HUES64 (cell line): ENCODE measurements at regions not wholly inside any gene's neighbourhood (a gene's known extent, or its start where the extent isn't known, plus 50 kb on each side); places are given as distances from the start of the nearest gene placed in this dataset.

ENCODE experiments used
- H3K27ac ChIP-seq: 2 replicates; pipeline ENCODE4 v1.7.0; 2013; ENCODE audit warnings: low read depth, low read length, inconsistent platforms
- H3K27me3 ChIP-seq: 2 replicates; pipeline ENCODE4 v1.6.1; 2013; ENCODE audit warnings: mild to moderate bottlenecking, low read length; ENCODE audit not compliant: insufficient read depth
- H3K36me3 ChIP-seq: 2 replicates; pipeline ENCODE4 v1.6.1; 2013; ENCODE audit warnings: mild to moderate bottlenecking, low read length; ENCODE audit not compliant: insufficient read depth
- H3K4me1 ChIP-seq: 2 replicates; pipeline ENCODE4 v1.6.1; 2013; ENCODE audit warnings: mild to moderate bottlenecking, low read length, moderate library complexity; ENCODE audit not compliant: insufficient read depth
- H3K4me3 ChIP-seq: 2 replicates; pipeline ENCODE4 v1.5.1; 2013; ENCODE audit warnings: mild to moderate bottlenecking, low read length, moderate library complexity
- H3K9ac ChIP-seq: 2 replicates; pipeline ENCODE4 v1.6.1; 2013; ENCODE audit warnings: mild to moderate bottlenecking, low read depth, low read length
- H3K9me3 ChIP-seq: 2 replicates; pipeline ENCODE4 v1.6.1; 2013; ENCODE audit warnings: low read depth, low read length; ENCODE audit not compliant: insufficient read depth
- WGBS: fragments of 150-250, 120-280 bp; methylation state at CpG from one replicate; pipeline ENCODE4 v1.1.7; 2013; ENCODE audit warnings: missing lambda C conversion rate; 5-methylcytosine and 5-hydroxymethylcytosine counted together

DNA sequence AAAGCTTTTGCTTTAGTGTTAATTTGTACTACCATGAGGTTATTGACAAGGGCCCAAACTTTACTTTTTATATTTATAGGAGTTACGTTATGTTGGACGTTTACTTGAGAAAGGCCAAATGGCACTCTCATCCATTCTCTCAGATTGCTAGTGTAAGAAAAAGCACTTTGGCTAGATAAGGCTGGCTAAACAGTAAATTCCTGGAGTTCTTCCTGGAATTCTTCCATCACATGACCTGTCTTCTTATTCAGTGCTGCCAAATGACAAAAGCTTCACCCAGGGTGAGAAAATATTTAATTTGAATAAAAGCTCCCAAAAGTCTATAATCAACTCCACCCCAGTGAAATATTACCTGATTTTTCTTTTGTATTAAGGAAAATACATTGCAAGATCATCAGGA lies 1568.9 kb upstream of the ACO1 start:
- 81% methylated on average over 2 of the region's 2 CpGs for WGBS
- Histone ChIP-seq H3K9me3 (no peaks in the 10 kb centered on the region), H3K4me3 (no peak overlapping the region), H3K36me3 (no peaks in the 10 kb centered on the region), H3K9ac (no peak overlapping the region), H3K4me1 (peaks cover 7% of the 10 kb centered on the region), H3K27ac (no peak overlapping the region), H3K27me3 (no peaks in the 10 kb centered on the region)

GRCh38 chr9:30845136-30845535 lies 1539.3 kb upstream of the ACO1 start:
- Histone ChIP-seq H3K4me3 (no peak overlapping the region), H3K27me3 (no peaks in the 10 kb centered on the region), H3K27ac (no peak overlapping the region), H3K9me3 (no peaks in the 10 kb centered on the region), H3K4me1 (no peaks in the 10 kb centered on the region), H3K9ac (no peak overlapping the region), H3K36me3 (no peaks in the 10 kb centered on the region)
- 83% methylated on average over 1 of the region's 1 CpG for WGBS

DNA sequence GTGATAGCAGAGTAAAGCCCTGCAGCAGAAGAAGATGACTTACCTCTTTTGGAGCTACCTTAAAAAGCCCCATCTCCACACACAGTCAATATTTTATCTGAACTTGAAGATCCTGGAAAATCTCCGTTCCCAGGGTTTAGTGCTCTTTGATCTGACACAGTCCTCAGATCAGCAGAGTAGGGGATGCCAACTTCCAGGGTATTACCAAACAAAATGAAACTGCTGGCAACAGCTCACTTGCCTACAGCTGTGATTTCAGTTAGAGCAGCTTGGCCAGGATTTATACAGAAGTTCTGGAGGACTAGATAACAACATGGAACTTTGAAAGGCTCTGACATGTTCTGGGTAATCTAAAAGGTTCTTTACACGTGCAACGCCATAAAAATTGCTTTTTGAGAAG lies 1537.8 kb upstream of the ACO1 start:
- Histone ChIP-seq H3K36me3 (no peaks in the 10 kb centered on the region), H3K9ac (no peak overlapping the region), H3K27ac (no peak overlapping the region), H3K9me3 (0 out of 2 replicates have a peak, but pooled peaks cover 8% of the 10 kb centered on the region), H3K4me1 (no peaks in the 10 kb centered on the region; the same call in 1 of the 2 replicates), H3K4me3 (no peak overlapping the region), H3K27me3 (no peaks in the 10 kb centered on the region)
- WGBS: 98% methylated on average over 3 of the region's 3 CpGs

- no peaks in the 10 kb centered on the region for H3K36me3 ChIP-seq
- no peak overlapping the region for H3K9ac ChIP-seq
- no peaks in the 10 kb centered on the region; the same call in 1 of the 2 replicates for H3K4me1 ChIP-seq
- H3K9me3 ChIP-seq: 0 out of 2 replicates have a peak, but pooled peaks cover 8% of the 10 kb centered on the region
- H3K4me3 ChIP-seq: no peak overlapping the region
- peak overlapping the region; percentile 58; the same call in 1 of the 2 replicates for H3K27ac ChIP-seq
- H3K27me3 ChIP-seq: no peaks in the 10 kb centered on the region
Observed at GRCh38 chr9:30851600-30851999, 1532.8 kb upstream of the ACO1 start.

GRCh38 chr9:30900706-30901105 lies 1483.7 kb upstream of the ACO1 start:
- no peak overlapping the region for H3K4me3 ChIP-seq
- no peak overlapping the region for H3K9ac ChIP-seq
- H3K4me1 ChIP-seq: no peaks in the 10 kb centered on the region
- H3K27ac ChIP-seq: no peak overlapping the region
- no CpG with 5 or more reads among the region's 1 CpG for WGBS
- H3K27me3 ChIP-seq: no peaks in the 10 kb centered on the region
- H3K9me3 ChIP-seq: no peaks in the 10 kb centered on the region
- no peaks in the 10 kb centered on the region for H3K36me3 ChIP-seq

- Histone ChIP-seq H3K27ac (no peak overlapping the region), H3K36me3 (no peaks in the 10 kb centered on the region), H3K4me3 (no peak overlapping the region), H3K4me1 (peaks cover 19% of the 10 kb centered on the region), H3K9ac (no peak overlapping the region), H3K27me3 (peaks cover 25% of the 10 kb centered on the region), H3K9me3 (no peaks in the 10 kb centered on the region)
- 5% methylated on average over 3 of the region's 3 CpGs for WGBS
Observed at GRCh38 chr9:30913331-30913730, 1471.1 kb upstream of the ACO1 start.

DNA sequence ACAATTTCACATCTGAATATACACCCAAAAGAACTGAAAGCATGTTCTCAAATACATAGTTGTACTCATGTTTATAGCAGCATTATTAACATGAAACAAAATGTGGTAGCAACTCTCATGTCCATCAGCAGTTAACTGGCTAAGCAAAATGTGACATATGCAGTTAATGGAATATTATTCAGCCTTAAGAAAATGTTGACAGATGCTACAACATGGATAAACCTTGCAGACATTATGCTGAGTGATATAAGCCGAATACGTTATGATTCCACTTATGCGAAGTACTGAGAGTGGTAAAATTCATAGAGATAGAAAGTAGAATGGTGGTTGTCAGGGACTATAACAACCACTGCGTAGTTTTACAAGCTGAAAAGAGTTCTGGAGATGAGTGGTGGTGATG lies 1469.0 kb upstream of the ACO1 start:
- Histone ChIP-seq H3K9ac (no peak overlapping the region), H3K36me3 (no peaks in the 10 kb centered on the region), H3K9me3 (no peaks in the 10 kb centered on the region), H3K27ac (no peak overlapping the region), H3K4me1 (peaks cover 19% of the 10 kb centered on the region), H3K27me3 (peaks cover 25% of the 10 kb centered on the region), H3K4me3 (no peak overlapping the region)
- 97% methylated on average over 4 of the region's 4 CpGs for WGBS

- H3K36me3 ChIP-seq: no peaks in the 10 kb centered on the region
- H3K4me3 ChIP-seq: no peak overlapping the region
- 98% methylated on average over 4 of the region's 5 CpGs for WGBS
- H3K4me1 ChIP-seq: no peaks in the 10 kb centered on the region
- no peak overlapping the region for H3K9ac ChIP-seq
- no peaks in the 10 kb centered on the region for H3K27me3 ChIP-seq
- no peak overlapping the region for H3K27ac ChIP-seq
- H3K9me3 ChIP-seq: no peaks in the 10 kb centered on the region
Observed at GRCh38 chr9:30925126-30925525, 1459.3 kb upstream of the ACO1 start.

GRCh38 chr9:30925635-30926034 lies 1458.8 kb upstream of the ACO1 start:
- 95% methylated on average over 2 of the region's 2 CpGs for WGBS
- no peak overlapping the region for H3K4me3 ChIP-seq
- H3K27me3 ChIP-seq: no peaks in the 10 kb centered on the region
- no peaks in the 10 kb centered on the region for H3K36me3 ChIP-seq
- H3K9ac ChIP-seq: no peak overlapping the region
- H3K27ac ChIP-seq: no peak overlapping the region
- H3K4me1 ChIP-seq: no peaks in the 10 kb centered on the region
- no peaks in the 10 kb centered on the region for H3K9me3 ChIP-seq

DNA sequence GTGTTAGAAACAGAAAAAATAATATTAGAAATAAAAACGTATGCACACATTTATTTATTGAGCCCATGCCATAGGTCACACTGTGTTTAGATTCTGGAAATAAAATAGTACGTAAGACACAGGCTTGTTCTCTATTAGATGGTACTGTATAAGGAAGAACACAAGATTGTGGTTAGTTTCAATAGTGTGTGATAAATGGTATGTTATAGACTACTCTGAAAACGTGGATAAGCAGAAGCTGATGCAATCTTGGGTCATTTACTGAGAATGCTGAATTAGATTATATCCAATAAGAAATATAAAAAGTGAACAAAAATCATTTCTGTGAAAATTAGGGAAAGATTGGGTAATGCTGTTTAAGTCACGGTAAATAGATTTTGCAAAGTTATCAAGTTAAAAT lies 1456.4 kb upstream of the ACO1 start:
- Histone ChIP-seq H3K4me3 (no peak overlapping the region), H3K9ac (no peak overlapping the region)

DNA sequence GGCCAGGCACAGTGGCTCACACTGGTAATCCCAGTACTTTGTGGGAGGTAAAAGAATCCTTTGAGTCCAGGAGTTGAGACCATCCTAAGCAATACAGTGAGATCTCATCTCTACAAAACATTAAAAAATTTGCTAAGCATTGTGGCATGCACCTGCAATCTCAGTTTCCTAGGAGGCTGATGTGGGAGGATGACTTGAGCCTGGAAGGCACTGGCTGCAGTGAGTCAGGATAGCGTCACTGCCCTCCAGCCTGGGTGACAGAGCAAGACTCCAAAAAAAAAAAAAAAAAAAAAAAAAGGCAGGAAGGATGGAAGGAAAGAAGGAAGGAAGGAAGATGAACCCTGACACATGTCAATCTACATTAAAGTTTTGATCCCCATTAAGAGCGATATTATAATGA lies 1452.2 kb upstream of the ACO1 start:
- Histone ChIP-seq H3K27me3 (no peaks in the 10 kb centered on the region), H3K9me3 (no peaks in the 10 kb centered on the region), H3K27ac (no peak overlapping the region), H3K9ac (no peak overlapping the region), H3K36me3 (no peaks in the 10 kb centered on the region), H3K4me1 (no peaks in the 10 kb centered on the region), H3K4me3 (no peak overlapping the region)
- WGBS: 82% methylated on average over 1 of the region's 2 CpGs

More for the DNA sequence above, 1456.4 kb upstream of the ACO1 start:
- Histone ChIP-seq H3K4me1 (no peaks in the 10 kb centered on the region), H3K9me3 (no peaks in the 10 kb centered on the region), H3K27ac (no peak overlapping the region), H3K27me3 (no peaks in the 10 kb centered on the region), H3K36me3 (no peaks in the 10 kb centered on the region)
- WGBS: 96% methylated on average over 4 of the region's 4 CpGs

DNA sequence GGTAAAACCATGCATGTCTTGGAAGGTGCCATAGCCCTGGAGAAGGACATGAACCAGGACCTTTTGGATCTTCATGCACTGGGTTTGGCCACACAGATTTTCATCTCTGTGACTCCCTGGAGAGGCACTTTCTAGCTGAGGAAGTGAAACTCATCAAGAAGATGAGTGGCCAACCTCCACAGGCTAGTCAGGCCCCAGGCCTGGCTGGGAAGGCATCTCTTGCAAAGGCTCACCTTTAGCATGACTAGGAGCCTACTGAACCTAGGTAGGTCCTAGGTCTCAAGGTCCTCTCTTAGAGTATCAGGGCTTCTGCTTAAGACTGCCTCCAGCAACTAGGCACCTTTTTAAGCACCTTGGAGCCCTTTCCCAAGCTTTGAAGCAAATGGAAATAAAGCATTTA lies 1448.7 kb upstream of the ACO1 start:
- Histone ChIP-seq H3K4me1 (no peaks in the 10 kb centered on the region), H3K4me3 (no peak overlapping the region), H3K27me3 (no peaks in the 10 kb centered on the region), H3K36me3 (no peaks in the 10 kb centered on the region), H3K27ac (no peak overlapping the region), H3K9me3 (no peaks in the 10 kb centered on the region), H3K9ac (no peak overlapping the region)
